ENCODE measurements at regions not wholly inside any gene's neighbourhood (a gene's known extent, or its start where the extent isn't known, plus 50 kb on each side); places are given as distances from the start of the nearest gene placed in this dataset.

- TF ChIP-seq POLR2A (IDR thresholded peaks at IDR 0.05) (no peak), CTCF (IDR thresholded peaks at IDR 0.05) (no peak)
These were observed 179.0 kb upstream of the MAP3K7 start for GRCh38 chr6:90765895-90766294.

Data from thyroid gland (tissue), 4 donors.